HepG2 (cell line): ENCODE measurements at regions not wholly inside any gene's neighbourhood (a gene's known extent, or its start where the extent isn't known, plus 50 kb on each side); places are given as distances from the start of the nearest gene placed in this dataset.

Experiments
- ATAC-seq: fragments of 200-7000 bp; cut with Tn5 transposase; 3 replicates; pipeline ENCODE4 v1.9.1; 2020; ENCODE audit warnings: mild to moderate bottlenecking, moderate library complexity
- BruUV-seq: library from RNA; stranded (reverse); fragments of 400-500 nt; replicated peaks from 2 replicates; lab custom pipeline; 2021; lab: Mats Ljungman, UMichigan
- CTCF ChIA-PET: fragments of 300-600 bp; formaldehyde crosslinking; extraction: SDS; loops from one replicate; lab custom pipeline; 2021; ENCODE audit warnings: low total read pairs, inconsistent platforms, low intra/inter-chr PET ratio; lab: Yijun Ruan, JAX
- POLR2A ChIA-PET: fragments of 350-600 bp; sonication (Branson Sonifier 250); formaldehyde crosslinking; loops from one replicate; lab custom pipeline; 2020; ENCODE audit warnings: antibody characterized with exemption, inconsistent platforms; lab: Yijun Ruan, JAX
- DNase-seq: peaks from one replicate; pipeline ENCODE4 v3.0.0-alpha.2; 2015; ENCODE audit warnings: low spot score
- FAIRE-seq: peaks from 3 replicates; lab custom pipeline; 2011; peaks lifted over from hg19 to GRCh38; lab: Jason Lieb, UNC
- H2AFZ ChIP-seq: one replicate; pipeline ENCODE4 v1.6.1; 2011; ENCODE audit warnings: low read length, inconsistent platforms
- H3K27ac ChIP-seq: fragments of 300-600 bp; 3 replicates; pipeline ENCODE4 v1.8.0; 2011; ENCODE audit warnings: mixed run types, mild to moderate bottlenecking, mixed read lengths, low read length, inconsistent platforms; ENCODE audit not compliant: insufficient read depth; ENCODE audit errors: extremely low read length
- H3K27me3 ChIP-seq, 2 experiments: fragments of 200-600 bp in 1 of 2; 2 replicates in 1 of 2; 3 replicates in 1 of 2; pipeline versions ENCODE4 v1.6.0 to v1.8.0; 2011; ENCODE audit warnings: low read length in 2 of 2, mild to moderate bottlenecking in 2 of 2, moderate library complexity in 2 of 2, inconsistent platforms in 1 of 2; ENCODE audit not compliant: insufficient read depth in 2 of 2, control insufficient read depth in 1 of 2
- H3K36me3 ChIP-seq, 2 experiments: fragments of 200-600 bp in 1 of 2; replicated peaks in 1 of 2; 2 replicates in 1 of 2; 3 replicates in 1 of 2; pipeline versions ENCODE4 v1.5.1 to v1.8.0; 2011; ENCODE audit warnings: low read length in 2 of 2, inconsistent platforms in 1 of 2; ENCODE audit not compliant: insufficient read depth in 2 of 2, control insufficient read depth in 1 of 2
- H3K4me1 ChIP-seq: 2 replicates; pipeline ENCODE4 v1.5.1; 2012; ENCODE audit warnings: low read length, inconsistent platforms; ENCODE audit not compliant: insufficient read depth
- H3K4me2 ChIP-seq: 2 replicates; pipeline ENCODE4 v1.6.0; 2011; ENCODE audit warnings: low read depth, low read length, inconsistent platforms
- H3K4me3 ChIP-seq, 3 experiments: fragments of 200-600 bp in 1 of 3; sonication (generic), shearing (Covaris generic) in 1 of 3; replicated peaks in 1 of 3; 2 replicates each; pipeline ENCODE4 v1.5.1; 2011 to 2016; ENCODE audit warnings: low read length in 3 of 3, inconsistent platforms in 2 of 3, low read depth in 2 of 3, mild to moderate bottlenecking in 2 of 3, control low read depth in 1 of 3, mixed read lengths in 1 of 3; ENCODE audit not compliant: insufficient read depth in 1 of 3
- H3K79me2 ChIP-seq: one replicate; pipeline ENCODE4 v1.6.1; 2011; ENCODE audit warnings: low read length, inconsistent platforms; ENCODE audit not compliant: insufficient read depth
- H3K9ac ChIP-seq: 2 replicates; pipeline ENCODE4 v1.6.0; 2011; ENCODE audit warnings: mild to moderate bottlenecking, low read depth, low read length, inconsistent platforms; ENCODE audit not compliant: insufficient read depth
- H3K9me3 ChIP-seq: 2 replicates; pipeline ENCODE4 v1.5.1; 2012; ENCODE audit warnings: mild to moderate bottlenecking, low read length
- H4K20me1 ChIP-seq: 2 replicates; pipeline ENCODE4 v1.6.0; 2011; ENCODE audit warnings: inconsistent platforms, mild to moderate bottlenecking, low read length, moderate library complexity; ENCODE audit not compliant: insufficient read depth
- ARNT2 ChIP-seq: sonication (generic); formaldehyde crosslinking; IDR thresholded peaks from 2 replicates; pipeline ENCODE4 v1.8.0; 2022; ENCODE audit warnings: mild to moderate bottlenecking, low read depth, missing genetic modification reagents, moderate library complexity
- HIVEP1 ChIP-seq: sonication (generic); formaldehyde crosslinking; IDR thresholded peaks from 2 replicates; pipeline ENCODE4 v1.4.0; 2020; ENCODE audit warnings: mild to moderate bottlenecking, missing genetic modification reagents
- SALL2 ChIP-seq: sonication (generic); formaldehyde crosslinking; IDR thresholded peaks from 2 replicates; pipeline ENCODE4 v1.8.1; 2023; ENCODE audit warnings: mild to moderate bottlenecking, missing genetic modification reagents, inconsistent platforms
- SP4 ChIP-seq: sonication (generic); formaldehyde crosslinking; IDR thresholded peaks from 2 replicates; pipeline ENCODE4 v1.8.1; 2023; ENCODE audit warnings: mild to moderate bottlenecking, missing genetic modification reagents
- ZC3H13 ChIP-seq: sonication (generic); formaldehyde crosslinking; IDR thresholded peaks from 2 replicates; pipeline ENCODE4 v1.8.1; 2023; ENCODE audit warnings: mild to moderate bottlenecking, missing genetic modification reagents, moderate library complexity
- ZFYVE20 ChIP-seq: sonication (generic); formaldehyde crosslinking; IDR thresholded peaks from 2 replicates; pipeline ENCODE4 v1.8.0; 2023; ENCODE audit warnings: low read depth, mild to moderate bottlenecking, moderate library complexity, missing genetic modification reagents, borderline replicate concordance
- ZMAT3 ChIP-seq: sonication (generic); formaldehyde crosslinking; conservative IDR thresholded peaks from 2 replicates; pipeline ENCODE4 v1.7.0; 2021; ENCODE audit warnings: missing genetic modification reagents
- ZNF251 ChIP-seq: sonication (generic); formaldehyde crosslinking; IDR thresholded peaks from 2 replicates; pipeline ENCODE4 v1.9.0; 2021; ENCODE audit warnings: mild to moderate bottlenecking, missing genetic modification reagents
- ZNF256 ChIP-seq: sonication (generic); formaldehyde crosslinking; conservative IDR thresholded peaks from 2 replicates; pipeline ENCODE4 v1.4.0; 2020; ENCODE audit warnings: missing genetic modification reagents
- ZNF335 ChIP-seq: sonication (generic); formaldehyde crosslinking; IDR thresholded peaks from 2 replicates; pipeline ENCODE4 v1.4.0; 2020; ENCODE audit warnings: missing genetic modification reagents
- ZNF460 ChIP-seq: sonication (generic); formaldehyde crosslinking; IDR thresholded peaks from 2 replicates; pipeline ENCODE4 v1.5.1; 2020; ENCODE audit warnings: missing genetic modification reagents, mild to moderate bottlenecking, borderline replicate concordance
- ZNF672 ChIP-seq: sonication (generic); formaldehyde crosslinking; IDR thresholded peaks from 2 replicates; pipeline ENCODE4 v1.8.1; 2022; ENCODE audit warnings: missing genetic modification reagents
- WGBS: methylation state at CpG from one replicate; pipeline ENCODE4 v1.1.6; 2017; ENCODE audit warnings: low lambda C conversion rate; 5-methylcytosine and 5-hydroxymethylcytosine counted together
- in situ Hi-C: cut with HindIII; loops from 2 replicates; pipeline ENCODE4 v1.10.0; 2017; ENCODE audit warnings: low pct_unique_long_range_greater_than_20kb; ENCODE audit not compliant: extremely low pct_ligation_motif_present
- intact Hi-C: fragments of 100-400 bp; cut with micrococcal nuclease; formaldehyde crosslinking; loops from one replicate; pipeline ENCODE4 v1.10.0; 2022; ENCODE audit not compliant: unreplicated experiment
- TF ChIP-seq, protein P1 (sequence below): sonication (generic); formaldehyde crosslinking; conservative IDR thresholded peaks from 2 replicates; pipeline ENCODE4 v1.8.0; 2022; ENCODE audit warnings: mild to moderate bottlenecking, moderate library complexity, missing genetic modification reagents
- TF ChIP-seq, protein P2 (sequence below): sonication (generic); formaldehyde crosslinking; IDR thresholded peaks from 2 replicates; pipeline ENCODE4 v1.4.0; 2020; ENCODE audit warnings: missing genetic modification reagents, borderline replicate concordance
- TF ChIP-seq, protein P3 (sequence below): sonication (generic); formaldehyde crosslinking; IDR thresholded peaks from 2 replicates; pipeline ENCODE4 v1.5.0; 2020; ENCODE audit warnings: mild to moderate bottlenecking, missing genetic modification reagents, moderate library complexity
- TF ChIP-seq, protein P4 (sequence below): sonication (generic); formaldehyde crosslinking; IDR thresholded peaks from 2 replicates; pipeline ENCODE4 v1.8.1; 2023; ENCODE audit warnings: mild to moderate bottlenecking, missing genetic modification reagents

DNA sequence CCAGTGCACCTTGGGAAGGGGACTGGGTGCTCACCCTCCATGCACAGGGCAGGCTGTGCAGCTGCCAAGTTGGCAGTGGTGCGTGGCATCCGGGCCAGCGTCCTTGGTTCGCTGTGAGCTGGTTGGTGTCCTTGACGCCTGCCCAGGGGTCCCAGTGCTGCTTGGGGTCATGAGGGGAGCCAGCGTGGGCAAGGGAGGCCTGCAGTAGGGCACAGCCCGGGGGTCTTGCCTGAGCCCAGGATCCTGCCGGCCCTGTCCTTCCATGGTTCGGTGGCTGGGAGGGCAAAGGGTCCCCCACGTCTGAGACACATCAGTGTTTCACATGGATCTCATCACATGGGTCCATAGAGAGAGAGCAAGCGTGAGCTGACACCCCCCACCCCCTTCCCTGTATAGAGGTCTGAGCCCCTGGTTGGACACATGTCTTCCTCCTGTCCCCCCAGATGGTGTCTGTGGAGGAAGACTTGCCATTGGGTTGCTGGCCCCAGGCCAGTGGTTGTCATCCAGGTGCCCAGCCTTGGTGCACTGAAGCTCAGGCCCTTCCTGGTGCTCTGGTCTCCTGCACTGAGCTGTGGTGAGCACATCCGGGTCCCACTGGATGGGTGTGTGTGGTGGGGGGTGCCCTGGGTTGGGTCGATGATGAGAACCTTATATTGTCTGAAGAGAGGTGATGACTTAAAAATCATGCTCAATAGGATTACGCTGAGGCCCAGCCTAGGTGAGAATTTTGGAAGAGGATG lies 232.3 kb downstream of the SNRPN start:
- H3K79me2 ChIP-seq: no peaks in the 10 kb centered on the region
- TF ChIP-seq HIVEP1 (CRISPR knock-in tag) (no peak), ZNF460 (CRISPR knock-in tag) (no peak), ARNT2 (CRISPR knock-in tag) (no peak), ZFYVE20 (CRISPR knock-in tag) (no peak), ZMAT3 (no peak), SALL2 (CRISPR knock-in tag) (no peak), ZNF251 (CRISPR knock-in tag) (no peak), ZNF335 (no peak), ZC3H13 (CRISPR knock-in tag) (no peak), ZNF672 (CRISPR knock-in tag) (no peak), SP4 (CRISPR knock-in tag) (no peak), ZNF256 (no peak)
- TF ChIP-seq, protein P1, sequence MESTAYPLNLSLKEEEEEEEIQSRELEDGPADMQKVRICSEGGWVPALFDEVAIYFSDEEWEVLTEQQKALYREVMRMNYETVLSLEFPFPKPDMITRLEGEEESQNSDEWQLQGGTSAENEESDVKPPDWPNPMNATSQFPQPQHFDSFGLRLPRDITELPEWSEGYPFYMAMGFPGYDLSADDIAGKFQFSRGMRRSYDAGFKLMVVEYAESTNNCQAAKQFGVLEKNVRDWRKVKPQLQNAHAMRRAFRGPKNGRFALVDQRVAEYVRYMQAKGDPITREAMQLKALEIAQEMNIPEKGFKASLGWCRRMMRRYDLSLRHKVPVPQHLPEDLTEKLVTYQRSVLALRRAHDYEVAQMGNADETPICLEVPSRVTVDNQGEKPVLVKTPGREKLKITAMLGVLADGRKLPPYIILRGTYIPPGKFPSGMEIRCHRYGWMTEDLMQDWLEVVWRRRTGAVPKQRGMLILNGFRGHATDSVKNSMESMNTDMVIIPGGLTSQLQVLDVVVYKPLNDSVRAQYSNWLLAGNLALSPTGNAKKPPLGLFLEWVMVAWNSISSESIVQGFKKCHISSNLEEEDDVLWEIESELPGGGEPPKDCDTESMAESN (CRISPR knock-in tag): no peak
- TF ChIP-seq, protein P2, sequence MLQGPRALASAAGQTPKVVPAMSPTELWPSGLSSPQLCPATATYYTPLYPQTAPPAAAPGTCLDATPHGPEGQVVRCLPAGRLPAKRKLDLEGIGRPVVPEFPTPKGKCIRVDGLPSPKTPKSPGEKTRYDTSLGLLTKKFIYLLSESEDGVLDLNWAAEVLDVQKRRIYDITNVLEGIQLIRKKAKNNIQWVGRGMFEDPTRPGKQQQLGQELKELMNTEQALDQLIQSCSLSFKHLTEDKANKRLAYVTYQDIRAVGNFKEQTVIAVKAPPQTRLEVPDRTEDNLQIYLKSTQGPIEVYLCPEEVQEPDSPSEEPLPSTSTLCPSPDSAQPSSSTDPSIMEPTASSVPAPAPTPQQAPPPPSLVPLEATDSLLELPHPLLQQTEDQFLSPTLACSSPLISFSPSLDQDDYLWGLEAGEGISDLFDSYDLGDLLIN (CRISPR knock-in tag): no peak
- TF ChIP-seq, protein P3, sequence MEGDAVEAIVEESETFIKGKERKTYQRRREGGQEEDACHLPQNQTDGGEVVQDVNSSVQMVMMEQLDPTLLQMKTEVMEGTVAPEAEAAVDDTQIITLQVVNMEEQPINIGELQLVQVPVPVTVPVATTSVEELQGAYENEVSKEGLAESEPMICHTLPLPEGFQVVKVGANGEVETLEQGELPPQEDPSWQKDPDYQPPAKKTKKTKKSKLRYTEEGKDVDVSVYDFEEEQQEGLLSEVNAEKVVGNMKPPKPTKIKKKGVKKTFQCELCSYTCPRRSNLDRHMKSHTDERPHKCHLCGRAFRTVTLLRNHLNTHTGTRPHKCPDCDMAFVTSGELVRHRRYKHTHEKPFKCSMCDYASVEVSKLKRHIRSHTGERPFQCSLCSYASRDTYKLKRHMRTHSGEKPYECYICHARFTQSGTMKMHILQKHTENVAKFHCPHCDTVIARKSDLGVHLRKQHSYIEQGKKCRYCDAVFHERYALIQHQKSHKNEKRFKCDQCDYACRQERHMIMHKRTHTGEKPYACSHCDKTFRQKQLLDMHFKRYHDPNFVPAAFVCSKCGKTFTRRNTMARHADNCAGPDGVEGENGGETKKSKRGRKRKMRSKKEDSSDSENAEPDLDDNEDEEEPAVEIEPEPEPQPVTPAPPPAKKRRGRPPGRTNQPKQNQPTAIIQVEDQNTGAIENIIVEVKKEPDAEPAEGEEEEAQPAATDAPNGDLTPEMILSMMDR (CRISPR knock-in tag): no peak
- TF ChIP-seq, protein P4, sequence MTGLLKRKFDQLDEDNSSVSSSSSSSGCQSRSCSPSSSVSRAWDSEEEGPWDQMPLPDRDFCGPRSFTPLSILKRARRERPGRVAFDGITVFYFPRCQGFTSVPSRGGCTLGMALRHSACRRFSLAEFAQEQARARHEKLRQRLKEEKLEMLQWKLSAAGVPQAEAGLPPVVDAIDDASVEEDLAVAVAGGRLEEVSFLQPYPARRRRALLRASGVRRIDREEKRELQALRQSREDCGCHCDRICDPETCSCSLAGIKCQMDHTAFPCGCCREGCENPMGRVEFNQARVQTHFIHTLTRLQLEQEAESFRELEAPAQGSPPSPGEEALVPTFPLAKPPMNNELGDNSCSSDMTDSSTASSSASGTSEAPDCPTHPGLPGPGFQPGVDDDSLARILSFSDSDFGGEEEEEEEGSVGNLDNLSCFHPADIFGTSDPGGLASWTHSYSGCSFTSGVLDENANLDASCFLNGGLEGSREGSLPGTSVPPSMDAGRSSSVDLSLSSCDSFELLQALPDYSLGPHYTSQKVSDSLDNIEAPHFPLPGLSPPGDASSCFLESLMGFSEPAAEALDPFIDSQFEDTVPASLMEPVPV: no peak
- ATAC-seq (no peak), FAIRE-seq (no peak), DNase-seq (no peak)
- no peaks in the 10 kb centered on the region for H3K36me3 ChIP-seq
- POLR2A ChIA-PET: no interaction called here
- H2AFZ ChIP-seq: no peak overlapping the region
- no peaks in the 10 kb centered on the region for H3K4me1 ChIP-seq
- 12% methylated on average over 5 of the region's 14 CpGs for WGBS
- in situ Hi-C loops (no loop called here), intact Hi-C loops (no loop called here)
- CTCF ChIA-PET: no interaction called here
- no peaks in the 10 kb centered on the region for H3K27me3 ChIP-seq
- no peak overlapping the region for H3K4me2 ChIP-seq
- H3K9me3 ChIP-seq: peaks cover 99% of the 10 kb centered on the region
- H4K20me1 ChIP-seq: no peaks in the 10 kb centered on the region
- no peak overlapping the region for H3K4me3 ChIP-seq
- no peak overlapping the region for H3K27ac ChIP-seq
- no peak overlapping the region for H3K9ac ChIP-seq
- no TSS peak for BruUV-seq
